Sigmoid colon (tissue), 4 donors: ENCODE measurements at regions not wholly inside any gene's neighbourhood (a gene's known extent, or its start where the extent isn't known, plus 50 kb on each side); places are given as distances from the start of the nearest gene placed in this dataset.

Source experiments
- CTCF ChIP-seq, 4 experiments: fragments of 450-650 bp in 3 of 4; fragments of 200-600 bp in 1 of 4; IDR thresholded peaks; one replicate each; pipeline ENCODE4 v1.5.1; 2016 to 2019; ENCODE audit warnings: antibody characterized with exemption in 4 of 4, mild to moderate bottlenecking in 3 of 4, moderate library complexity in 2 of 4
- EP300 ChIP-seq, 4 donors: sonication (generic); formaldehyde crosslinking; IDR thresholded peaks; one replicate each; pipeline ENCODE4 v1.6.1; 2017; ENCODE audit warnings: antibody characterized with exemption in 4 of 4
- POLR2A ChIP-seq, 2 donors: fragments of 450-650 bp; IDR thresholded peaks; one replicate each; pipeline ENCODE4 v1.6.1; 2016; ENCODE audit warnings: antibody characterized with exemption in 2 of 2, mild to moderate bottlenecking in 2 of 2, moderate library complexity in 2 of 2
- POLR2AphosphoS5 ChIP-seq, 4 donors: sonication (generic); formaldehyde crosslinking; IDR thresholded peaks; one replicate each; pipeline ENCODE4 v1.6.1; 2017; ENCODE audit warnings: antibody characterized with exemption in 4 of 4

GRCh38 chr14:87419925-87420324 is 573.1 kb downstream of the GALC start:
- TF ChIP-seq CTCF (IDR thresholded peaks at IDR 0.05), result no peak
- TF ChIP-seq POLR2A (IDR thresholded peaks at IDR 0.05), result no peak
- TF ChIP-seq EP300 (IDR thresholded peaks at IDR 0.05), result no peak
- TF ChIP-seq POLR2AphosphoS5 (IDR thresholded peaks at IDR 0.05), result no peak
